A172 (cell line): ENCODE measurements at regions not wholly inside any gene's neighbourhood (a gene's known extent, or its start where the extent isn't known, plus 50 kb on each side); places are given as distances from the start of the nearest gene placed in this dataset.

Experiments used
- DNase-seq: peaks from one replicate; pipeline ENCODE4 v3.0.0-alpha.2; 2015; ENCODE audit warnings: low spot score

- no peak for DNase-seq
Measured at GRCh38 chr3:55178336-55178735, 250.5 kb upstream of the LRTM1 start.

DNA sequence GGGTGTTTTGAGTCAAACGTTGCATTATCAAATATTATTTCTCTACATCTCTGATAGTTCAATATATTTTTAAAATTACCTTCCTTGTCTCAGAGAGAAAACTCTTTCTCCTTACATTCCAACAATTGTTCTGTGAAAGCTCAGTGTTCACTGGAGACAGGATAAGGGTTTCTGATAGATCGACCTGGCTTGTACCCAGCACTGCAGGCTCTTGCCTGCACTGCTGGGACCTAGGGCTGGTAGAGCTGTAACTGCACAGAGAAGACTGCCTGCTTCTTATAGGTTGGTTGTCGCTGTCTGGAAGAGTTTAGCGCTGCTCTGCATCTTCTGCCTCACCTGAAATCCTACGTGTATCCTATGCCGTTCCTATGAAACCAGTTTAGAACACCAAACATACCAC lies 249.9 kb upstream of the LRTM1 start:
- no peak for DNase-seq

DNA sequence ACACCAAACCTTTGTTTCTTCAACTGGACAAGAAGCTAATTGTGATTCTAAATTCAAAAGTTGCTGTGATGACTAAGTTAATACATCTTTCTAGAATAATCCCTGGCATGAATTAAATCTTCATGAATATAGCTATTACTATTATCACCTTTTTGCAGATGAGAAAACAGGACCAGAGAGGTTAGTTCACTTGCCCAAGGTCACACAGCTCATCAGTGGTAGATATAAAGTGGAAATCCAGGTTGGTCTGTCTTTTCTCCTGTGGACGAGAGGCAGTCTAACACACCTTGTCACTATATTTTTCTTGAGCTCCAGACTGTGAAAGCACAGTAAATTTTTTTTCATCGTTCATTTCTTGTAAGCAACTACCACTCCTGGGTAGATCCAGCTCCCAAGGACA lies 247.6 kb upstream of the LRTM1 start:
- no peak for DNase-seq

- DNase-seq = no peak
Measured at GRCh38 chr3:55174747-55175146, 246.9 kb upstream of the LRTM1 start.

DNA sequence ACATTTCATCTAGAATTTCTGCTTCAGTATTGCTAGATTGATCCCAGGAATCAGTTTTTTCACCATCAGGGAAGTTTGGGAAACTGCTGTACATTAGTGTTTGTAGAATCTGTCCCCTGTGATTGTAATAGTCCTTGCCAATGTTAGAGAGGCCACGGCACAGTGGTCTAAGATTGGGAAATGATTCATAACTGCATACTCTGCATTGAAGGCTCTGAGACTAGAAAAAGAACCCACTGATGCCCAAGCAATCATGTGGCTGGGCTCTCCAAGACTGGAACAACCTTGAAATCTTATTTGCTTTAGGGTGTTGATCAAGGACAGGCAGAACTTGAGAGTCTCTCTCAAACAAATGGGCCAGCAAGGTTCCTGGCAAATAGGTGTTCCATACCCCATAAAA lies 245.6 kb upstream of the LRTM1 start:
- no peak for DNase-seq

DNA sequence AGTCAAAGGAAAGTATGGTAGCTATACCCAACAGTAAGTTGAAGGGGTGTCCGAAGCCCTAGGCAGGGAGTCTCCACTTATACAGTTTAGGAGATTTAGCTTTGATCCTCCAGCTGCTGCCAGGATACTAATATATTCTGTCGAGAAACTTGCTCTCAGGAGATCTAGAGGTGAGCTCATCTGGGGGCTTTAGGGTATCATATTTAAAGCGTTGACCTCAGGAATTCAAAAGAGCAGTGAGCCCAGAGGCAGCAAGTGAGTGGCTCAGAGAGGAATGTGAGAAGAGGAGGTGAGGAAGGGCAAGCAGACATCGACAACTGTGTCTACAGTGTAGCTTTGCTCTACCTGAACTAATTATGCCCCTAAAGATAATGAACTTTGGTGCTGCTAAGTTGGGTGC lies 245.1 kb upstream of the LRTM1 start:
- no peak for DNase-seq

GRCh38 chr3:55170444-55170843 lies 242.6 kb upstream of the LRTM1 start:
- no peak for DNase-seq

DNA sequence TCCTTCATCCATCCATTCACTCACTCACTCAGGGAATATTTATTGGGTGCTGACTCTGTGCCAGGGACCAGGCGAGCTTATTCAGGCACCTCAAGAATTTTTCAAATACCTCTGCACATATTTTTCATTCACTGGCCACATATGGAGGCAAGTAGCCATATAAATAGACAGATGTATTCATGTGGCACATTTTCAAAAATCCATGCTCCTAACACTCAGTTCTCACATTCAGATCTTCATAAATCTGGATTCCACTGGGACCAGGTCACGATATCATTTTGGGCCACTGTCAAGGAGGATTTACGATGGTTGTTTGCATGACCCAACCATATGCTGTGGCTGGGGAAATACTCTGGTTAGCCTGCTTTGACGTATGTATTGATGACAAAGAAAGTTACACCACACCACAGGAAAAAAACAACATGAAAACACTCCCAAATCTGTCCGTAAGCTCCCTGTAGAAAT lies 241.8 kb upstream of the LRTM1 start:
- peak; percentile 95 for DNase-seq

GRCh38 chr3:55169161-55169560 lies 241.3 kb upstream of the LRTM1 start:
- no peak for DNase-seq

DNA sequence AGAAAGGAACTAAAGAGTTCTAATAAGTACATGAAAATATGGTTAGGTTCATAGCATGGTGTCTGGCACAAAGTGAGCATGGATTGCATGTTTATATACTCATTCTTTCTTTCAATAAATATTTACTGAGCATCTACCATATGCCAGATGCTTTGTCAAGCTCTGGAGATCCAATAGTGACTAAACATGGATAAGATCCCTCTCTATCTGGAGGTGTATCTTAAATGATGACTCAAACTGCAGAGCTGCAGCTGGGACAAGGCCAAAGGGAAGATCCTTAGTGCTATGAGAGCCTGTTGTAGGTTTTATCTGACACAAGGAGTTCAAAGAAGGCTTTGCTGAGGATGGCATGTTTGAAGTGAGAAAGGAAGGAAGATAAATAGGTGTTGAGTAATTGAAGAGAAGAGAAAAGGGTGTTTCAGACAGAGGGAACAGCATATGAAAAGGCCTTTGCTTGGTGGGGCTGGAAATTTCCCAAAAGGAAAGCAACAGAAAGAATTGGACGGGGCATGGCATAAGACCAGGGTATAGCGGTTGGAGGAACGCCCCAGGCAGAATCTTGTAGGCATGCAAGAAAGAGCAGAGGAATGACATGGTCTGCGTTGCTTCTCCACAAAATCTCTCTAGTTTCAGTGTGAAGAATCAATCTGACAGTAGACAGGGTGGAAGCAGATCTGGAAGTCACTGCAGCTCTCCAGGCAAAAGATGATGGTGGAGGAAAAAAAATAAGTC lies 239.9 kb upstream of the LRTM1 start:
- DNase-seq = peak; percentile 69

DNA sequence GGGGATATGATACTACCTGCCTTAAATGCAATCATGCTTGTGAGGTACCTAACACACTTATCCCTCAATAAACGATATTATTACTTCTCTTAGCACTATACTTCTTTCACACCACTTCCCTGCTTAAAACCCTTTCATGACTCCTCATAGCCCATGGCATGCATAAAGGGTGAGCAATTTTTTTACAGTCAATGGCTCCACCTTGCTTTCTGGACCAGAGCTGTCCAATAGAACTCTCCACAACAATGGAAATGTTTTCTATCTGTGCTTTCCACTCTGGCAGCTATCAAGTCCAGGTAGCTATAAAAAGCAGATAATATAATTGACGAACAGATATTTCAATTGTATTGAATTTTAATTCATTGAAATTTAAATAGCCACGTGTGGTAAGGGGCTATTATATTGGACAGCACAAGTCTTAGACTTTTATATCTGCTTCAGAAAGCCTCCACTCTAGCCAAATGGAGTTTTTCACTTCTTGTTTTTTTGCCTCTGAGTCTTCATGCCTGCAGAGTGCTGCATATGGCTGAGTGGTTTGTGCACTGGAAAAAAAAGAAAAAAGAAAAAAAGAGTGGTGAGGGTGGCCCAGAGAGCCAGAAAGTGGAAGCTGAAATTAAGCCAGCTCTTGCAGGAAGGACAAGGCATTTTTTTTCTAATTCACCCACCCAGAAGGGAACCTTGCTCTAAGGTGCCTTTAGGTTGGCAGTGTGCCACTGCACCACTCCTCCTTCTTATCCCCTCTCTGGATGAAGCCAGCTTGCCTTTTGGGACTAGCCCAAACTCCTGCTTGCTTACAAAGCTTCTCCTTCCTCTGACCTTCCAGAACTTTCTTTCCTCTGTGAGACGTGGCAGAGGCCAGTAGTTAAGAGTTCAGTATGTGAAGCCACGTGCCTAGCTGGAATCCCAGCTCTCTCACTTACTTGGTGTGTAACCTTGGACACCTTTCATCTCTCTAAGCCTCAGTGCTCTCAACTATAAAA lies 239.0 kb upstream of the LRTM1 start:
- DNase-seq = no peak

GRCh38 chr3:55165704-55166405 lies 238.0 kb upstream of the LRTM1 start:
- no peak for DNase-seq

DNA sequence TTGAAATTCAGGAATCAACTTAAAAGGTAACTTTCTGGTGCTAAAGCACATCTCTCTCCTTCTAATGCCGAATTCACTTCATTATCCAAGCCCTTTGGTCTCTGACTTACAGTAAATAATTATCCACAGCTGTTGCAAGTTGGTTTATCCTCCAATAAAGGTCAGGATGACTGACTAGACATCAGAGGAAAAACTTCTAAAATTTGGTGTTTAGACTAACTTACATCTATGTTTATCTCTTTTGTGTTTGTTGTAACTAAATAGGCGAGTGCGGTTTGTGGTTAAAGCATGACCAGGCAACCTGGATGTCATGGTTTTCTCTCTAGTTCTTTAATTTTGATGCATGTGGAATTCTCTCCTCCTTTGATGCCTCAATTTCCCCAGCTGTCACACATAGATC lies 237.4 kb upstream of the LRTM1 start:
- no peak for DNase-seq

DNA sequence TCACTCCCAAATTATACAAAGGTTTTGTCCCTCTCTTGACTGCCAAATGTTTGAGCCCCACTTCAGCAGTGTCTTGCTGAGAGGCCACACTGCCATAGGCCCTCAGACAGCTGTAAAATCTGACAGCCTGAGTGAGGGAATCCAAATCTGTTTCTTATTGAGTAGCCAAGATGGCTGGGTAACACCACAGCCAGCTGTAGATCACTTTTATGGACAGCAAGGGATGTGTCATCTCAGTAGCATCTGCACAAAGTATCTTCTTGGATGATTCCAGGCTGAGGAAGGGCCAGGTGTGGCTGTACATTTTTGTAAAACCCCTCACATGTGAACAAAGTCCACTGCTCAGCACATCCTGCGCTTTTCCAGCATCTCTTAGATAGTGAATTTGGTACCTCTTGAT lies 237.0 kb upstream of the LRTM1 start:
- no peak for DNase-seq

GRCh38 chr3:55164191-55164590 lies 236.3 kb upstream of the LRTM1 start:
- no peak for DNase-seq

DNA sequence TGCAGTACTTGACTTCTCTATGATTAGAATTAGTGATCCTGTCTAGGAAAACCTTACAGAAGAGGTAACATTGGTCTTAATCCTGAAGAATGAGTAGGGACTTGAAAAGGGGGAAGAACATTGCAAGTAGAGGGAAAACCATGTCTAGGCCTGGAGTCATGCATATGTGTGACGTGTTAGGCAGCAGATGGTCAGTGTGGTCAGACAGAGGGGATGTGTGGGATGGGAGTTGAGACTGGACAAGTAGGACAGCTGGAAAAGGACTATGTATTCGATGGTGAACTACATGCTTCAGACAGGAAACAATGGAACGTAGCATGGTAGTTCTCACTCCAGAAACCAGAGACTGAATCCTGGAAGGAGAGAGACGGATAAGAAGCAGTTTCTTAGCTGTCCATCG lies 235.6 kb upstream of the LRTM1 start:
- DNase-seq = no peak

- DNase-seq = peak; percentile 66
Measured at GRCh38 chr3:55162031-55162795, 234.4 kb upstream of the LRTM1 start.

GRCh38 chr3:55161231-55161630 lies 233.4 kb upstream of the LRTM1 start:
- no peak for DNase-seq

DNA sequence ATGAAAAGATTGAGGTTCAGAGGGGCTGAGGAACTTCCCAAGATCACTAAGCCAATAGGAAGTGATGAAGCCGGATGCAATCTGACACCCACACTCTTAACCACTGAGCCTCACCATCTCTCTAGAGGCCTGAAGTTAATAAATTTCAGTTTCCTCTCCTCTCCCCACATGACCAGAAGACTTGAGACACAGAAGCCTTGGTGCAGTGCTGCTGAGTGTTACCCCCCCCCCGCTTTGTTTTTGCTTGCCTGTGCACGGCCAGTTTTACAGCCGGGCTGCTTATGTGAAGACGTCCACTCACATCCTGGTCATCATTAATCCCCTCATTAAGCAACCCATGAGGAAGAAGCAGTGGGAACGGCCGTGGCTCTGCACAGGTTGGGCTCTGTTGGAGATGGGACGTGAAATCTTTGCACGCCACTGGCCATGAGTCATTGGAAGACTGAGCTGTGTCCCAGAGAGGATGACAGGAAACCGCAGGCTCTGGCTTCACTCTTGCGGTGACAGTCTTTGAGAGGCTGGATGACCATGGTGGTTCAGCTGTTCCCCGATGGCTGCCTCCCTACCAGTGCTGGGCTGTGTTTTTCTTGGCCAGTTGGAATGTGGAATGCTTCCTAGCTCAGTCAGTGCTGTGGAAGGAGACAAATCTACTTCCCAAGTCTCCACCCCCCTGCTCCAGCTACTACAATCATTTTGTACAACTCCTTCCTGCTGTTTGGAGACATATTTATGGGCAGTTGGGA lies 232.6 kb upstream of the LRTM1 start:
- peak; percentile 99 for DNase-seq

- no peak for DNase-seq
Measured at GRCh38 chr3:55159711-55160110, 231.9 kb upstream of the LRTM1 start.

DNA sequence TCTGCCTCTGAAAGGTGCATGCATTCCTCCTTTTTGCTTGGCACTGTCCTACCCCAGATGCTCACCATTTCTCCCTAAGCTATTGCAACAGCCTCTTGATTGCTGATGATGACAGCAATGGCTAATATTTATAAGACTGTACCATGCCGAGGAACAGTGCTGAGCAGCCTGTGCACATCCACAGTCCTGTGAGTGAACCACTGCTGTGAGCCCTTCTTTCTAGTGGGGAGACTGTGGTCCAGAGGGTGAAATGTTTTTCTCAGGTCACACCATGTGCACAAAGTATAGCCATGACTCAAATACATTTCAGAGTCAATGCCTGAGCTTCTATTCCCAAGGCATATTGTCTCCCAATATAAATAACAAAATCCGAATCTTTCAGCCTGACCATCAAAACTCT lies 231.2 kb upstream of the LRTM1 start:
- DNase-seq = no peak
